ENCODE measurements at regions not wholly inside any gene's neighbourhood (a gene's known extent, or its start where the extent isn't known, plus 50 kb on each side); places are given as distances from the start of the nearest gene placed in this dataset.

DNA sequence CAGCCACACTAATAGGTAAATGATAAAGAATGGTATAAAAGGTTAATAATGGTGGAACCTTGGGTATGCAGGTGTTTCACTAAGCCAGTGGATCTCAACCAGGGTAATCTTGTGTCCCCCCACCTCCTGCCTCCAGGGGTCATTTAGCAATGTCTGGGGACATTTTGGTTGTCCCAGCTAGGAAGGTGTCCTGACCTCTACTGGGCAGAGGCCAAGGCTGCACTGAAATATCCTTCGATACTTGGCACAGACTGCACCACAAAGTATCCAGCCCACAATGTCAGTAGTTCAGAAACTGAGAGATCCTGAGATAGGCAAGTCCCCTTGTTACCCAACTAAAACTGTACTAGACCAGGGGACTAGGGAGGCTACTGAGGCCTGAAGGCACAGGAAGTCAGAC lies 113.6 kb upstream of the TIAM1 start:
- Histone ChIP-seq H3K4me1 (ENCODE audit: control insufficient read depth, insufficient read depth, low read length) (no peaks in the 10 kb centered on the region), H3K36me3 (ENCODE audit: control insufficient read depth, insufficient read depth, low read length) (no peaks in the 10 kb centered on the region), H3K27me3 (ENCODE audit: control insufficient read depth, insufficient read depth, low read length) (no peaks in the 10 kb centered on the region), H3K4me3 (ENCODE audit: low read length) (no peak overlapping the region), H3K9ac (ENCODE audit: low read length) (no peak overlapping the region), H3K27ac (ENCODE audit: low read depth, low read length) (no peak overlapping the region)

DNA sequence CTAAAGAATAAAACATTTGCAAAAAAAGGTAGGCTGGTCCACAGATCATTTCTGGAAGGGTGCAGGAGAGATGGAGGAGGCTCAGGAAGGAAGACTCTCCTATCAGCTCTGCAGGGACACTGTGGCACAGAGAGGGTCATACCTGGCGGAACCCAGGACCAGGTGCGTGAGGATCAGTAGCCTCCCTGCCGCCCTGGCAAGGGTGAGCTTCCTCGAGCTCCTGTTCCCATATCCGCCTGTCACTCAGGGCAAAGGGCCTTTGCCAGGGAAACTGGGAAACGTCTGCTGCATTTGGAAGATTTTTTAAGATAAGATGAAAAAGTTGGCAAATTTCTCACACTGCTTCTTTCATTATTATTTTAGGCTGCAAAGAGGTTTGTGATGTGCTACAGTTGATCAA lies 112.1 kb upstream of the TIAM1 start:
- H3K36me3 ChIP-seq (ENCODE audit: control insufficient read depth, insufficient read depth, low read length) = no peaks in the 10 kb centered on the region
- no peak overlapping the region for H3K4me3 ChIP-seq (ENCODE audit: low read length)
- no peak overlapping the region for H3K27ac ChIP-seq (ENCODE audit: low read depth, low read length)
- no peaks in the 10 kb centered on the region for H3K27me3 ChIP-seq (ENCODE audit: control insufficient read depth, insufficient read depth, low read length)
- no peaks in the 10 kb centered on the region for H3K4me1 ChIP-seq (ENCODE audit: control insufficient read depth, insufficient read depth, low read length)
- no peak overlapping the region for H3K9ac ChIP-seq (ENCODE audit: low read length)

DNA sequence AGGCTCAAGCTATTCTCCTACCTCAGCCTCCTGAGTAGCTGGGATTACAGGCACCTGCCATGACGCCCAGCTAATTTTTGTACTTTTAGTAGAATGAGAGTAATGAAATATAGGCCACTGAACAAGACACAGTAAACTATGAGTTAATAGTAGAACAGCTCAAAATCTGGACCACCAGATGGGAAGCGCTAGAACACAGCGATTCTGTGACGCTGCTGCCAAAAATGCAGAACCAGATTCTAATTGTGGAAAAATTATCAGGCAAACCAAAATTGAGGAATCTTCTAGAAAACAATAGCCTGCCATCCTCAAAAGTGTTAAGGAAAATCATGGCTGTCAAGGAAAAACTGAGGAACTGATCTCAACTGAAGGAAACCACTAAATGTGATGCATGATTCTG lies 111.4 kb upstream of the TIAM1 start:
- no peak overlapping the region for H3K27ac ChIP-seq (ENCODE audit: low read depth, low read length)
- no peaks in the 10 kb centered on the region for H3K27me3 ChIP-seq (ENCODE audit: control insufficient read depth, insufficient read depth, low read length)
- no peak overlapping the region for H3K4me3 ChIP-seq (ENCODE audit: low read length)
- no peaks in the 10 kb centered on the region for H3K4me1 ChIP-seq (ENCODE audit: control insufficient read depth, insufficient read depth, low read length)
- no peaks in the 10 kb centered on the region for H3K36me3 ChIP-seq (ENCODE audit: control insufficient read depth, insufficient read depth, low read length)
- H3K9ac ChIP-seq (ENCODE audit: low read length) = no peak overlapping the region

DNA sequence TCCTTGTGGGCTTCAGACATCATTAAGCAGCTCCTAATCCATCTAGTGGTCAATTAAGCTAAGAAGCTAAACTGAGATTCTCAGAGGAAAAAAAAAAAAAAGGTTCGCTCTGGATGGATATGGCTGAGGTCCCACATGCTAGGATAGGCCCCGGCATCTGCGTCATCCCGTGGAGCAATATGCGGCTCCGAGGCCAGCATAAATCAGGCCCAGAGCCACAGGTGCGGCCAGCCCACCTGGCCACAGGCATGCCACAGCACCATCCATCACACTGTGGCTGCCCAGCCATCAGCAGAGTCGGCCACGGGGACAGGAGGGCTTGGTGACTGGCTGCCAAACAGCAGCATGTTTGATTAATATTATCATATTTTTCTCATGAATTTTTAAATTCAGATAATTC lies 106.9 kb upstream of the TIAM1 start:
- no peak overlapping the region for H3K27ac ChIP-seq (ENCODE audit: low read depth, low read length)
- H3K4me1 ChIP-seq (ENCODE audit: control insufficient read depth, insufficient read depth, low read length) = no peaks in the 10 kb centered on the region
- H3K27me3 ChIP-seq (ENCODE audit: control insufficient read depth, insufficient read depth, low read length) = no peaks in the 10 kb centered on the region
- H3K36me3 ChIP-seq (ENCODE audit: control insufficient read depth, insufficient read depth, low read length) = no peaks in the 10 kb centered on the region
- no peak overlapping the region for H3K9ac ChIP-seq (ENCODE audit: low read length)
- no peak overlapping the region for H3K4me3 ChIP-seq (ENCODE audit: low read length)

DNA sequence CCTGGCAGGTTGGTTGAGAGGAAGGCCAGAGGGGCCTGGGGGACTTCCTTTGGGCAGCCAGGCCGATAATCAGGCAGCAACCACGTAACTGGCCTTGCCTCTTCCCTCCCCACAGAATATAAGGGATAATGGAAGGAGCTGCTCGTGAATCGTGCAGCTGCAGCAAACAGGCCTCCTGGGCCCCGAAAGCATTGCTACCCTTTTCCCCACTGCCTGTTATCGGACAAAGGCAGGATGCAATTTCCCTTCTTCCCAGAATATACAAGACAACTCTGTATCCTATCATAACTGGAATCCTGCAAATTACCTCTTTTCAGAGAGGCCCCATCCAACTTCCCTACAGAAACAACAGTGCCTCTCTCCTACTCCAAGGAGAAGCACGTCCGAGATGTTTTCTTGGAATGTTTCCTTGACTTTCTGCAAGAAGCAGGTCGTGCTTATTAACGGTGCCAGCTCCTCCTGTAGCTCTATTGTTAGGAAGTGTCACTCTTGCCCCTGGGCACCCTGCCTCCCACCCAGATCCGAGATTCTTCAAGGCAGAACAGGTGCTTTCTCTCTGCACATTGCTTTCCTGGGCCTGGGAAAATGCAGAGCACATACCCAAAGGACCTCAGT lies 106.0 kb upstream of the TIAM1 start:
- H3K27ac ChIP-seq (ENCODE audit: low read depth, low read length) = no peak overlapping the region
- no peaks in the 10 kb centered on the region for H3K4me1 ChIP-seq (ENCODE audit: control insufficient read depth, insufficient read depth, low read length)
- H3K27me3 ChIP-seq (ENCODE audit: control insufficient read depth, insufficient read depth, low read length) = no peaks in the 10 kb centered on the region
- H3K9ac ChIP-seq (ENCODE audit: low read length) = no peak overlapping the region
- no peak overlapping the region for H3K4me3 ChIP-seq (ENCODE audit: low read length)
- no peaks in the 10 kb centered on the region for H3K36me3 ChIP-seq (ENCODE audit: control insufficient read depth, insufficient read depth, low read length)

DNA sequence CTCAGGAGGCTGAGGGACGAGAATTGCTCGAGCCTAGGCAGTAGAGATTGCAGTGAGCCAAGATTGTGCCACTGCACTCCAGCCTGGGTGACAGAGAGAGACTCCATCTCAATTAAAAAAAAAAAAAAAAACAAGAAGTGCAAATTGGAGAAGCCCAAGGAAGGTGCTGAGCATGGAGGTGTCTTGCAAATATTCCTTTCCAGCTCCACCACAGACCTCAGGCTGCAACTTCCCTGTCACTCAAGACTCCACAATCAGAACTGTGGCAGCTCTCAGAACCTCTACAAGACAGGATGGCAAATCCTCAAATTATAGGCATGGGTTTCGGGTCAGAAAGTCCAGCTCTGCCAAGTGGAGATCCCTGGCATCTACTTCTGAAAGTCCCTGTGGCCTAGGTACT lies 104.4 kb upstream of the TIAM1 start:
- no peak overlapping the region for H3K9ac ChIP-seq (ENCODE audit: low read length)
- H3K27me3 ChIP-seq (ENCODE audit: control insufficient read depth, insufficient read depth, low read length) = no peaks in the 10 kb centered on the region
- no peaks in the 10 kb centered on the region for H3K4me1 ChIP-seq (ENCODE audit: control insufficient read depth, insufficient read depth, low read length)
- no peak overlapping the region for H3K27ac ChIP-seq (ENCODE audit: low read depth, low read length)
- no peaks in the 10 kb centered on the region for H3K36me3 ChIP-seq (ENCODE audit: control insufficient read depth, insufficient read depth, low read length)
- H3K4me3 ChIP-seq (ENCODE audit: low read length) = no peak overlapping the region

DNA sequence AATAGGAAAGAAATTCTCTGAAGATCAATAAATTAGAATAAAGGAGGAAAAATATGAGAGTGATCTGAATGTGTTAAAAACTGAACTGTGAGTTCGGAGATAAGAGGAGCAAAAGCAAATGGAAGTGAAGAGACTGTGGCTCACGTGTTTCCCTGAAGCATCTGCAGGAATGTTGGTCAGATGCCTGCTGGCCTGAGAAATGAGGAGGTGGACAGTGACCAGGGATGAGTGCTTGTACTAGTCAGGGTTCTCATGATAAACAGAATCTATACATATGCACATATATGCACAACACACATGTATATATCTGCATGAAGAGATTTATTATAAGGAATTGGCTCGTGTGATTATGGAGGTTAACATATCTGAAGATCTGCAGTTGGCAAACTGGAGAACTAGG lies 103.4 kb upstream of the TIAM1 start:
- no peaks in the 10 kb centered on the region for H3K36me3 ChIP-seq (ENCODE audit: control insufficient read depth, insufficient read depth, low read length)
- H3K27me3 ChIP-seq (ENCODE audit: control insufficient read depth, insufficient read depth, low read length) = no peaks in the 10 kb centered on the region
- H3K27ac ChIP-seq (ENCODE audit: low read depth, low read length) = no peak overlapping the region
- no peak overlapping the region for H3K4me3 ChIP-seq (ENCODE audit: low read length)
- H3K9ac ChIP-seq (ENCODE audit: low read length) = no peak overlapping the region
- no peaks in the 10 kb centered on the region for H3K4me1 ChIP-seq (ENCODE audit: control insufficient read depth, insufficient read depth, low read length)

DNA sequence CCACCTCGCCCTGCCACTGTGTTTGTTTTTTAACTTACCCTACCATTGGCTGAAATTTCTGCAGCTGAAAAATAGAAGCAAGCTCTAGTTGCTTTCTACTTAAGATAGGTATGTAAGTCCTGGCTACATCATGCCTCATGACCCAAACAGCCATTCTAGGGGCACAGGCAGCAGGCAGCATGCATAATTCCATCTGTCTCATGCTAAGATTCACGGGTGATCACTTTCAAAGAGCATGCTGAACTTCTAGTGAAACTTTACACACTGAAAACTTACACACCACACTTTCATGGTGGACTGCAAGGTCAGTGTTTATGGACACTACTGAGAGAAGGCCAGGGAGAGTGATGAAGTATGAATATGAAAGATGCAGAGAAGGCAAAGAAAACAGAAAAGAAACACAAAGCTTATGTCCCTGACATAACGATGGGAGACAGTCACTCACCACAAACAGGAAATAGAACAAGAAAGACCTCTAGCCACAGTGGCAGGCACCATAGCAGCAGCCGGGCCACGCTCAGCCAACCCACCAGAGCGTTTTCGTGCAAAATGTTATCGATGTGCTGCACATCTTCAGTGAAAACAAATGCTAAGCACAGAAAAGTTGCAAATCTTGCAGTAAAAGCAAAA lies 102.3 kb upstream of the TIAM1 start:
- Histone ChIP-seq H3K27ac (ENCODE audit: low read depth, low read length) (no peak overlapping the region), H3K27me3 (ENCODE audit: control insufficient read depth, insufficient read depth, low read length) (no peaks in the 10 kb centered on the region), H3K4me3 (ENCODE audit: low read length) (no peak overlapping the region), H3K36me3 (ENCODE audit: control insufficient read depth, insufficient read depth, low read length) (no peaks in the 10 kb centered on the region), H3K9ac (ENCODE audit: low read length) (no peak overlapping the region), H3K4me1 (ENCODE audit: control insufficient read depth, insufficient read depth, low read length) (no peaks in the 10 kb centered on the region)

DNA sequence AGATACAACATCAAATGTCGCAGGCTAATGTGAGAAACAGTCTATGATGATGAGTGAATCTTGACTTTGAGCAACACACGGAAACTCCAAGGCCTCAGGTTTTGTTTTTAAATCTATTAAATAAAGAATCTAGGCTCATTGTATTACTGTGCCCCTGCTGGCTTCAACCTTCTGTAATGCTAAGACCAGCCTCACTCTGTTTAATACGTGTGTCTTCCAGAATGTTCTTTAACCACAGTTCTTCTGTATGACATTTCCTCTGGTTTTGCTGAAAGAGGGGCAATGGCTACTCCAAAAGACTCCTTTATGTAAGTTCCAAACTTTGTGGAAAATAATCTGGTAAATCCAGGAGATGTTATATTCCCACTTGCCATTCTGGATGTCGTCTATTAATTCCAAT lies 101.1 kb upstream of the TIAM1 start:
- no peaks in the 10 kb centered on the region for H3K36me3 ChIP-seq (ENCODE audit: control insufficient read depth, insufficient read depth, low read length)
- H3K27ac ChIP-seq (ENCODE audit: low read depth, low read length) = no peak overlapping the region
- H3K9ac ChIP-seq (ENCODE audit: low read length) = no peak overlapping the region

DNA sequence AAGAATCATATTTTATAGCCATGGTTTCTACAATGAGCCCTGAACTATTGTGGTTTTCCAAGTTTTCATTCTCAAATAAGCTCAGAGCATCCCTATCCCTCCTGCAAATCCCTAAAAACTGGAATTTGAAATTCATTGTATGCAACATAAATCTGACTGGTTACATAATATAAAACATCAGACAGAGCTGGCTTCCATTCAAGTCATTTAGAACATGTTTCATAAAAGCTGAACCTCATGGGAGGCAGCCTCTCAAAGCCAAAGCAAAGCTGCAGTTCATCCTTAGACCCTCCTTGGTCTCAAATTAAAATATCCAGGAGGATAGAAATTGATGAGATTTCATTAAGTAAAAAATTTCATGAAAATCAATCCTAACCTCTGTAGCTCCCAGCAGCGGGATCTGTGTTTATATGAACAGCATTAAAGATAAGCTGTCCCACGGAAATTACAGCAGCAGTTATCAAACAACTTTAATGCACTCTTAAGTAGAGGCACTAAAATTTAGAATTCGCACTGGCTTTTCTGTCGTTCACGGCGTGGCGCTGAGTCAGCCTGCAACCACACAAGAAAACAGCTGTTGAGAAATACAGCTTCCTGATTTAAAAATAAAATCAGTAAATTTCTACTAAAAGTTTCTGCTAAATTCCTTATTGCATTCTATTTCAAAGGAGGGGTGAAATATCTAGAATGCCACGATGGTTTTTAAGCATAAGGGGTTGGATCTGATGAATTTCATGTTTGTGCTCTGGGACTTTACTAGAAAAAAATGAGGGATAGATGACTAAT lies 99.9 kb upstream of the TIAM1 start:
- Histone ChIP-seq H3K4me1 (ENCODE audit: control insufficient read depth, insufficient read depth, low read length) (no peaks in the 10 kb centered on the region), H3K27ac (ENCODE audit: low read depth, low read length) (no peak overlapping the region), H3K9ac (ENCODE audit: low read length) (no peak overlapping the region), H3K27me3 (ENCODE audit: control insufficient read depth, insufficient read depth, low read length) (no peaks in the 10 kb centered on the region), H3K4me3 (ENCODE audit: low read length) (no peak overlapping the region), H3K36me3 (ENCODE audit: control insufficient read depth, insufficient read depth, low read length) (no peaks in the 10 kb centered on the region)

More for the DNA sequence above, 101.1 kb upstream of the TIAM1 start:
- H3K4me1 ChIP-seq (ENCODE audit: control insufficient read depth, insufficient read depth, low read length) = no peaks in the 10 kb centered on the region
- no peak overlapping the region for H3K4me3 ChIP-seq (ENCODE audit: low read length)
- no peaks in the 10 kb centered on the region for H3K27me3 ChIP-seq (ENCODE audit: control insufficient read depth, insufficient read depth, low read length)

DNA sequence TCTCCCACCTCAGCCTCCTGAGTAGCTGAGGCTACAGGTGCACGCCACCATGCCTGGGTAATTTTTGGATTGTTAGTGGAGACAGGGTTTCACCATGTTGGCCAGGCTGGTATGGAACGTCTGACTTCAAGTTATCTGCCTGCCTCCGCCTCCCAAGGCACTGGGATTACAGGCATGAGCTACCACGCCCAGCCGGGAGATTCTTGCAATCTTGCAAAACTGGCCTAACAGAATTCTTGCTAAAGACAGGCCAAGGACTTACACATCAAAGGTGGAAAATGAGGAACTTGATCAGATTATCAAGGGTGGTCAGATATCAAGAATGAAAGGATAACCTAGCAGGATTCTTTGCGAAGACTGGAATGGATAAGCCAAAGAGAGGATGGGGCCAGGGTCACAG lies 98.3 kb upstream of the TIAM1 start:
- Histone ChIP-seq H3K36me3 (ENCODE audit: control insufficient read depth, insufficient read depth, low read length) (no peaks in the 10 kb centered on the region), H3K4me3 (ENCODE audit: low read length) (no peak overlapping the region), H3K27ac (ENCODE audit: low read depth, low read length) (no peak overlapping the region), H3K9ac (ENCODE audit: low read length) (no peak overlapping the region), H3K27me3 (ENCODE audit: control insufficient read depth, insufficient read depth, low read length) (no peaks in the 10 kb centered on the region), H3K4me1 (ENCODE audit: control insufficient read depth, insufficient read depth, low read length) (no peaks in the 10 kb centered on the region)

DNA sequence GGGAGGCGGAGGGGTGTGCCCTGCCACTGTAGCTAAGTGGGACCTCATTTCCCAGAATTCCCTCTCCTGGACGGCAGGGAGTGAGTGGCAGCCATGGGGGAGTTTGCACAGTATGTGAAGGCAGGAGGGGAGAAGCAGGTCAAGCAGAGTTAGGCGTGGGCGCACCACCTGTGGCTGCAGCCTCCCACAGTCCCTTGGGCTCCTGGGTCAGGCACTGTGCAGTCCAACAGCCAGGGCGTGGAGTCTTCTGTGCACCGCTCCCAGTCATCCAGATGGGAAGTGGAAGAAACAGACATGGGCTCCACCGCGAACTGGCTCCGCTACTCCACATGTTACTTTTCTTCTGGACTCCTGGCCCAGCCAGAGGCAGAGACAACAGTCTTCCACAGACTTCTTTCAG lies 85.4 kb upstream of the TIAM1 start:
- no peaks in the 10 kb centered on the region for H3K27me3 ChIP-seq (ENCODE audit: control insufficient read depth, insufficient read depth, low read length)
- H3K4me1 ChIP-seq (ENCODE audit: control insufficient read depth, insufficient read depth, low read length) = no peaks in the 10 kb centered on the region
- H3K4me3 ChIP-seq (ENCODE audit: low read length) = no peak overlapping the region
- no peak overlapping the region for H3K27ac ChIP-seq (ENCODE audit: low read depth, low read length)
- H3K9ac ChIP-seq (ENCODE audit: low read length) = no peak overlapping the region
- H3K36me3 ChIP-seq (ENCODE audit: control insufficient read depth, insufficient read depth, low read length) = no peaks in the 10 kb centered on the region

Data from rectal smooth muscle tissue (tissue), 1 donor.